ENCODE measurements at regions not wholly inside any gene's neighbourhood (a gene's known extent, or its start where the extent isn't known, plus 50 kb on each side); places are given as distances from the start of the nearest gene placed in this dataset.

- no peak overlapping the region for H3K27ac ChIP-seq
- TF ChIP-seq ZFX (IDR thresholded peaks at IDR 0.05; ENCODE audit: borderline replicate concordance): no peak
- TF ChIP-seq CTCF (IDR thresholded peaks at IDR 0.05): no peak
Observed at GRCh38 chr11:95443386-95443785, 212.4 kb upstream of the SESN3 start.

GRCh38 chr11:95442531-95443050 lies 211.6 kb upstream of the SESN3 start:
- no peak for TF ChIP-seq CTCF (IDR thresholded peaks at IDR 0.05)
- TF ChIP-seq ZFX (IDR thresholded peaks at IDR 0.05; ENCODE audit: borderline replicate concordance): no peak
- no peak overlapping the region for H3K27ac ChIP-seq

- no peak overlapping the region for H3K27ac ChIP-seq
- no peak for TF ChIP-seq CTCF (IDR thresholded peaks at IDR 0.05)
- no peak for TF ChIP-seq ZFX (IDR thresholded peaks at IDR 0.05; ENCODE audit: borderline replicate concordance)
Observed at GRCh38 chr11:95435628-95436353, 204.8 kb upstream of the SESN3 start.

GRCh38 chr11:95435192-95435591 lies 204.2 kb upstream of the SESN3 start:
- H3K27ac ChIP-seq: no peak overlapping the region
- TF ChIP-seq ZFX (IDR thresholded peaks at IDR 0.05; ENCODE audit: borderline replicate concordance): no peak
- TF ChIP-seq CTCF (IDR thresholded peaks at IDR 0.05): no peak

- TF ChIP-seq CTCF (IDR thresholded peaks at IDR 0.05): no peak
- TF ChIP-seq ZFX (IDR thresholded peaks at IDR 0.05; ENCODE audit: borderline replicate concordance): no peak
- H3K27ac ChIP-seq: no peak overlapping the region
Observed at GRCh38 chr11:95434489-95435057, 203.6 kb upstream of the SESN3 start.

- no peak overlapping the region for H3K27ac ChIP-seq
- TF ChIP-seq CTCF (IDR thresholded peaks at IDR 0.05) (no peak), ZFX (IDR thresholded peaks at IDR 0.05; ENCODE audit: borderline replicate concordance) (no peak)
Observed at GRCh38 chr11:95434009-95434408, 203.0 kb upstream of the SESN3 start.
